Peyer's patch (tissue), 4 donors: ENCODE measurements at regions not wholly inside any gene's neighbourhood (a gene's known extent, or its start where the extent isn't known, plus 50 kb on each side); places are given as distances from the start of the nearest gene placed in this dataset.

Experiments used
- CTCF ChIP-seq, 6 experiments: fragments of 450-650 bp in 4 of 6; fragments of 200-600 bp in 2 of 6; sonication (generic) in 1 of 6; IDR thresholded peaks; one replicate each; pipeline ENCODE4 v1.5.1; 2017 to 2019; ENCODE audit warnings: antibody characterized with exemption in 6 of 6, mild to moderate bottlenecking in 3 of 6, moderate library complexity in 1 of 6
- POLR2A ChIP-seq, 2 donors: fragments of 450-650 bp; IDR thresholded peaks; one replicate each; pipeline ENCODE4 v1.5.1; 2017; ENCODE audit warnings: antibody characterized with exemption in 2 of 2, mild to moderate bottlenecking in 2 of 2, moderate library complexity in 2 of 2

- TF ChIP-seq POLR2A (IDR thresholded peaks at IDR 0.05) (no peak), CTCF (IDR thresholded peaks at IDR 0.05) (no peak)
Observed at GRCh38 chr4:52425751-52426326, 233.3 kb downstream of the USP46 start.
